Prostate gland (tissue), 2 donors: ENCODE measurements at regions not wholly inside any gene's neighbourhood (a gene's known extent, or its start where the extent isn't known, plus 50 kb on each side); places are given as distances from the start of the nearest gene placed in this dataset.

Experiments used
- DNase-seq: peaks from one replicate; pipeline ENCODE4 v3.0.0-alpha.2; 2019; ENCODE audit warnings: low spot score
- H3K27ac ChIP-seq, 2 donors: fragments of 200-600 bp; sonication (generic); 2 replicates each; pipeline ENCODE4 v1.5.1; 2017 to 2019
- H3K27me3 ChIP-seq: fragments of 200-600 bp; sonication (generic); replicated peaks from 2 replicates; pipeline ENCODE4 v1.5.1; 2019; ENCODE audit not compliant: insufficient read depth
- H3K36me3 ChIP-seq, 2 donors: fragments of 200-600 bp; sonication (generic); 1 replicate in 1 of 2; 2 replicates in 1 of 2; pipeline versions ENCODE4 v1.5.1 to v1.8.1; 2017 to 2019
- H3K4me1 ChIP-seq: fragments of 200-600 bp; sonication (generic); replicated peaks from 2 replicates; pipeline ENCODE4 v1.5.1; 2019
- H3K4me3 ChIP-seq, 2 donors: fragments of 200-600 bp; sonication (generic); 2 replicates each; pipeline ENCODE4 v1.5.1; 2017 to 2019
- H3K9me3 ChIP-seq: fragments of 200-600 bp; sonication (generic); 2 replicates; pipeline ENCODE4 v1.5.1; 2017
- POLR2A ChIP-seq: fragments of 450-650 bp; IDR thresholded peaks from one replicate; pipeline ENCODE4 v1.6.1; 2016; ENCODE audit warnings: antibody characterized with exemption, mild to moderate bottlenecking
- POLR2AphosphoS5 ChIP-seq: sonication (generic); formaldehyde crosslinking; IDR thresholded peaks from one replicate; pipeline ENCODE4 v1.6.1; 2017; ENCODE audit warnings: antibody characterized with exemption
- WGBS: methylation state at CpG from one replicate; pipeline ENCODE4 v1.1.5; 2018; 5-methylcytosine and 5-hydroxymethylcytosine counted together
- intact Hi-C: fragments of 100-400 bp; cut with DNase I; formaldehyde crosslinking; loops from one replicate; pipeline ENCODE4 v1.14.2; 2022
- TF ChIP-seq, protein P1 (sequence below), 4 experiments: fragments of 200-600 bp in 2 of 4; fragments of 450-650 bp in 2 of 4; sonication (generic) in 2 of 4; IDR thresholded peaks; 1 replicate in 3 of 4; 2 replicates in 1 of 4; pipeline ENCODE4 v1.5.1; 2016 to 2019; ENCODE audit warnings: antibody characterized with exemption in 4 of 4, mild to moderate bottlenecking in 2 of 4, moderate library complexity in 2 of 4

DNA sequence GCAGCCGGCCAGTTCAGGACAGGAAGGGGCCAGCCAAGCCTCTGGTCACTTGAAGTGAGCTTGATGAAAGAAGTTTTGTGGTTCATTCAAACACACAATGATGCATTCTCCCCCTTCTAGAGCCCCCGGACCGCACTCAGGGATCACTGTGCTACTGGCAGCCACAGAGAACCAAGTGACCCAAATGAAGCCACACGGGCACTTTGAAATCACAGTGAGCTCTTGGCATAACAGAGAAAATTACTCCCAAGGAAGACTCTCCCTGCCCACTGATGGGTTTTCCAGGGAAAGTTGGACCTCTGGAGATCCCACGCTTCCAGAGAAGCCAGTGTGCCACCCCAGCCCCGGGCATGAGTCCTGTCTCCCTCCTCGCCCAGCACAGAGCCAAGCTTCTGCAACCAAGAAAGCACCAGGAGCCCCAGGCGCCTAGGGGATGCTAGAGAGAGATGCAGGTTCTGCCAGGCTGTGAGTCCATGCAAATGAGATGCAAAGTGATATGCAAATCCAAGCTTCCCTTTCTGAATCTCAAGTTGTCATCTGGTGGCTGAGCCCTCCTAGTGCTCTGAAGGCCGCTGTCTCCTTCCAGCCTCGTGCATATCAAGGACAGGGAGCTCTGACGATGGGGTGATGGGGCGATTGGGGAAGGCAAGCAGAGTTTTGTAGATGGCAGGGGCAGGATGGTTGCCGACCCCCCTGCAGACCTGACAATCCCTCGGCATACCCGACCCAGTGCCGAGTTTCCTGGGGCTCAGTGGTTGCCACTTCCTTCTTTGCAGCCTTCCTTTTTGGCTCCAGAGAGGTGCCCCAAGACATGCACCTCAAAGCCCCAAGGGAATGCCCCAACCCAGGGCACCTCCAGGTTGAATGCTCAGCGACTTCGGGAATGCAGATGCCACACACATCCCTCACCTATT is 59.7 kb upstream of the TNRC6C start:
- no peak for DNase-seq
- intact Hi-C loops: no loop called here
- Histone ChIP-seq H3K36me3 (no peaks in the 10 kb centered on the region), H3K4me1 (no peaks in the 10 kb centered on the region), H3K27me3 (no peaks in the 10 kb centered on the region), H3K4me3 (no peak overlapping the region), H3K9me3 (no peaks in the 10 kb centered on the region), H3K27ac (no peak overlapping the region)
- 81% methylated on average over 18 of the region's 18 CpGs for WGBS
- TF ChIP-seq POLR2A (no peak), POLR2AphosphoS5 (no peak)
- TF ChIP-seq, protein P1, sequence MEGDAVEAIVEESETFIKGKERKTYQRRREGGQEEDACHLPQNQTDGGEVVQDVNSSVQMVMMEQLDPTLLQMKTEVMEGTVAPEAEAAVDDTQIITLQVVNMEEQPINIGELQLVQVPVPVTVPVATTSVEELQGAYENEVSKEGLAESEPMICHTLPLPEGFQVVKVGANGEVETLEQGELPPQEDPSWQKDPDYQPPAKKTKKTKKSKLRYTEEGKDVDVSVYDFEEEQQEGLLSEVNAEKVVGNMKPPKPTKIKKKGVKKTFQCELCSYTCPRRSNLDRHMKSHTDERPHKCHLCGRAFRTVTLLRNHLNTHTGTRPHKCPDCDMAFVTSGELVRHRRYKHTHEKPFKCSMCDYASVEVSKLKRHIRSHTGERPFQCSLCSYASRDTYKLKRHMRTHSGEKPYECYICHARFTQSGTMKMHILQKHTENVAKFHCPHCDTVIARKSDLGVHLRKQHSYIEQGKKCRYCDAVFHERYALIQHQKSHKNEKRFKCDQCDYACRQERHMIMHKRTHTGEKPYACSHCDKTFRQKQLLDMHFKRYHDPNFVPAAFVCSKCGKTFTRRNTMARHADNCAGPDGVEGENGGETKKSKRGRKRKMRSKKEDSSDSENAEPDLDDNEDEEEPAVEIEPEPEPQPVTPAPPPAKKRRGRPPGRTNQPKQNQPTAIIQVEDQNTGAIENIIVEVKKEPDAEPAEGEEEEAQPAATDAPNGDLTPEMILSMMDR (IDR thresholded peaks at IDR 0.05): no peak

DNA sequence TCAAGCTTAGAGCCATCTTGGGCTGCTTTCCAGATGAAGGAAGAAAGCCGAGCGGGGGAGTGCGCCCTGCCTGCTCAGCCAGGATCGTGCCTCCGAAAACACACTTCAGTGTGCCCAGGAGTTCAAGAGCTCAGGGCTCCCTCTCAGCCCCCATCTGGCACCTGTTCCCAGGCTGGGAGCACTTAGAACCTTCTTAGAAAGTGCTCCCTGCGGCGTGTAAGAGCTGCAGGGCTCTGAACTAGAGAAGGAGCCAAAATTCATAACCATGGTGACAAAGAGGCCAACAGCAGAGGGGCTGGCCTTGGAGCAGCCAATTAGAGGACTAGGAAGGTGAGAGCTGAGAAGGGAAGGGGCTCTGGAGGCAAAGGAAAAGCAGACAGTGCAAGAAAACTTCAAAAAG is 59.0 kb upstream of the TNRC6C start:
- Histone ChIP-seq H3K27me3 (no peaks in the 10 kb centered on the region), H3K36me3 (no peaks in the 10 kb centered on the region), H3K9me3 (no peaks in the 10 kb centered on the region), H3K4me1 (no peaks in the 10 kb centered on the region), H3K4me3 (no peak overlapping the region), H3K27ac (no peak overlapping the region)
- TF ChIP-seq, protein P1 (IDR thresholded peaks at IDR 0.05): no peak
- no peak for TF ChIP-seq POLR2A
- no peak for TF ChIP-seq POLR2AphosphoS5
- intact Hi-C loops: no loop called here
- WGBS: 52% methylated on average over 7 of the region's 7 CpGs
- DNase-seq: no peak

DNA sequence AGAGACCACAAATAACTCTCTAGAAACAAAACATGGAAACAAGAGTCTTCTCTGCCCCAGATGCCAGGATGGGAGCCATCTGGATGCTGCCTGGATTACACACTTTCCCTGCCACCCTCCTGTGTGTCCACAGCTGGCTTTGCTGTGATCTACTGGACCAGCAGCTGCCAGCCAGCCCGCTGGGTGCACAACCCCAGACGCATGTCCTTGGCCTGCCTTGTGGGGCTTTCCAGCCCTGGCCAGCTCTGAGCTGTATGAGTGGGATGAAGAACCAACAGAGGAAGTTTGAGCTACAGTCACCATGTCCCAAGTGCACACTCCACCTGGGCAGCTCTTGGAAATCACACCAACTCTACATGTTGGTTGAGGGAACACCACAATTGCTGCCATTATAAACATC is 57.0 kb upstream of the TNRC6C start:
- Histone ChIP-seq H3K4me1 (no peaks in the 10 kb centered on the region), H3K27me3 (no peaks in the 10 kb centered on the region), H3K36me3 (no peaks in the 10 kb centered on the region), H3K9me3 (no peaks in the 10 kb centered on the region), H3K27ac (no peak overlapping the region), H3K4me3 (no peak overlapping the region)
- intact Hi-C loops: no loop called here
- WGBS: 100% methylated on average over 2 of the region's 2 CpGs
- TF ChIP-seq POLR2AphosphoS5: no peak
- TF ChIP-seq POLR2A: no peak
- TF ChIP-seq, protein P1 (IDR thresholded peaks at IDR 0.05): no peak
- no peak for DNase-seq

DNA sequence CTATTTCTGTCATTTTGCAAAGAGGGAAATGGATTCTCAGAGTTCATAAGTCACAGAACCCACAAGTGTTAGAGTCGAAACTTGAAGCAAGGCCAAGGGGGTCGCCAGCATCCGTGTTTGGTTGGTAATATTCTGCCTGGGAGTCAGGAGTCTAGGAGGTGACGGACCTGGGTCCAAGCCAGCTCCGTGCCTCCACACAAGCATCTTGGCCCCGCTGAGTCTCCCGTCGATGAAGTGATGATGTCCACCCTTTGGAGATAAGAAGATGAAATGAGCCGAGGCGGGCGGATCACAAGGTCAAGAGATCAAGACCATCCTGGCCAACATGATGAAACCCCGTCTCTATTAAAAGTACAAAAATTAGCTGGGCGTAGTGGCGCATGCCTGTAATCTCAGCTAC is 53.2 kb upstream of the TNRC6C start:
- no peak for DNase-seq
- H3K4me1 ChIP-seq: peaks cover 6% of the 10 kb centered on the region
- TF ChIP-seq, protein P1 (IDR thresholded peaks at IDR 0.05): no peak
- TF ChIP-seq POLR2A: no peak
- no peak for TF ChIP-seq POLR2AphosphoS5
- H3K9me3 ChIP-seq: no peaks in the 10 kb centered on the region
- intact Hi-C loops: no loop called here
- WGBS: 82% methylated on average over 14 of the region's 14 CpGs
- H3K4me3 ChIP-seq: no peak overlapping the region
- no peaks in the 10 kb centered on the region for H3K27me3 ChIP-seq
- H3K36me3 ChIP-seq: no peaks in the 10 kb centered on the region
- no peak overlapping the region for H3K27ac ChIP-seq

DNA sequence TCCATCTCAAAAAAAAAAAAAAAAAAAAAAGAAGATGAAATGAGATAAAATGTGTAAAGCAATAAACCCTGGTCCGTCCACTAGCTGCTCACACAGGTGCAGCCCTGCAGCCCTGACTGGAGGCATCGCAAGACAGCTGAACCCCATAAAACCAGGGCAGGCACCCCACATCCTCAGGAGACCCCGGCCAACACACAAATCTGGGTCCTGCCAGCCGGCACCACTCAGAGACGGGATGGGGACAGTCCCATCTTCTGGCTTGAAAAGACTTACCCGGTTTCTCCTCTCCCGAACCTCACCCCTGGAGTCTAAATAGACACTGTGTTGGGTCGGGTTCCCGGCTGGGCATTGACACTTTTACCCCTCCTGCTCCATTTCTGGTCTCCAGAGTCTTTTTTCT is 52.7 kb upstream of the TNRC6C start:
- Histone ChIP-seq H3K4me1 (peaks cover 6% of the 10 kb centered on the region), H3K27me3 (no peaks in the 10 kb centered on the region), H3K27ac (no peak overlapping the region), H3K9me3 (no peaks in the 10 kb centered on the region), H3K4me3 (no peak overlapping the region), H3K36me3 (no peaks in the 10 kb centered on the region)
- intact Hi-C loops: no loop called here
- no peak for TF ChIP-seq POLR2AphosphoS5
- TF ChIP-seq, protein P1 (IDR thresholded peaks at IDR 0.05): no peak
- 84% methylated on average over 9 of the region's 9 CpGs for WGBS
- no peak for DNase-seq
